ENCODE measurements at regions not wholly inside any gene's neighbourhood (a gene's known extent, or its start where the extent isn't known, plus 50 kb on each side); places are given as distances from the start of the nearest gene placed in this dataset.
"Not testable (repeated sequence)": the region's sequence is repeated elsewhere in the genome, so short reads cannot be mapped to it uniquely, and the experiment has no call there.

GRCh38 chr18:4789506-4789905 lies 334.4 kb upstream of the DLGAP1 start:
- no peak overlapping the region for H3K27ac ChIP-seq
- in situ Hi-C loops (cut with MboI; ENCODE audit: low pct_unique_long_range_greater_than_20kb in 2 of 9, low sequenced_read_pairs in 9 of 9, unreplicated experiment in 9 of 9): loop anchor here in 1 of 9 experiments (25.0 kb wide), 1 partner anchor 98 kb away; no protein-coding TSS in a partner anchor
- H3K4me1 ChIP-seq (replicated peaks in 1 of 2): no peaks in the 10 kb centered on the region
- no peak for ATAC-seq (replicated peaks in 6 of 8)
- WGBS, 10 experiments: 0% methylated on average over 1 of the region's 1 CpG; no CpG with 5 or more reads in 9 of the 10 experiments
- no peak overlapping the region for H3K4me3 ChIP-seq

- in situ Hi-C loops (cut with MboI; ENCODE audit: low pct_unique_long_range_greater_than_20kb in 2 of 9, low sequenced_read_pairs in 9 of 9, unreplicated experiment in 9 of 9): loop anchor here in 1 of 9 experiments (25.0 kb wide), 1 partner anchor 105 kb away; no protein-coding TSS in a partner anchor
- WGBS, 10 experiments: 0 to 90% (median 43%) methylated on average over 1 of the region's 1 CpG; no CpG with 5 or more reads in 6 of the 10 experiments
- Histone ChIP-seq H3K4me1 (replicated peaks in 1 of 2) (no peaks in the 10 kb centered on the region), H3K27ac (no peak overlapping the region), H3K4me3 (no peak overlapping the region)
- no peak for ATAC-seq (replicated peaks in 6 of 8)
Observed at GRCh38 chr18:4781873-4782272, 326.8 kb upstream of the DLGAP1 start.

GRCh38 chr18:4765401-4765800 lies 310.3 kb upstream of the DLGAP1 start:
- no peak for ATAC-seq (replicated peaks in 6 of 8)
- no peak overlapping the region for H3K27ac ChIP-seq
- 0 to 100% (median 74%) methylated on average over 1 to 3 of the region's 3 CpGs; no CpG with 5 or more reads in 2 of the 10 experiments for WGBS, 10 experiments
- in situ Hi-C loops (cut with MboI; ENCODE audit: low pct_unique_long_range_greater_than_20kb in 2 of 9, low sequenced_read_pairs in 9 of 9, unreplicated experiment in 9 of 9): no loop called here
- no peaks in the 10 kb centered on the region for H3K4me1 ChIP-seq (replicated peaks in 1 of 2)
- H3K4me3 ChIP-seq: no peak overlapping the region

GRCh38 chr18:4762330-4762729 lies 307.2 kb upstream of the DLGAP1 start:
- H3K27ac ChIP-seq: no peak overlapping the region
- in situ Hi-C loops (cut with MboI; ENCODE audit: low pct_unique_long_range_greater_than_20kb in 2 of 9, low sequenced_read_pairs in 9 of 9, unreplicated experiment in 9 of 9): no loop called here
- WGBS, 10 experiments: 0 to 78% (median 62%) methylated on average over 1 to 3 of the region's 3 CpGs; no CpG with 5 or more reads in 1 of the 10 experiments
- H3K4me1 ChIP-seq (replicated peaks in 1 of 2): no peaks in the 10 kb centered on the region
- H3K4me3 ChIP-seq: no peak overlapping the region
- ATAC-seq (replicated peaks in 6 of 8): peak in 1 of 8 experiments; percentile 68

- in situ Hi-C loops (cut with MboI; ENCODE audit: low pct_unique_long_range_greater_than_20kb in 2 of 9, low sequenced_read_pairs in 9 of 9, unreplicated experiment in 9 of 9): no loop called here
- 14 to 89% (median 80%) methylated on average over 1 to 3 of the region's 4 CpGs; no CpG with 5 or more reads in 5 of the 10 experiments for WGBS, 10 experiments
- no peak for ATAC-seq (replicated peaks in 6 of 8)
- H3K27ac ChIP-seq: no peak overlapping the region
- H3K4me3 ChIP-seq: no peak overlapping the region
- no peaks in the 10 kb centered on the region for H3K4me1 ChIP-seq (replicated peaks in 1 of 2)
Observed at GRCh38 chr18:4758980-4759379, 303.9 kb upstream of the DLGAP1 start.

- Histone ChIP-seq H3K4me3 (no peak overlapping the region), H3K27ac (no peak overlapping the region), H3K4me1 (replicated peaks in 1 of 2) (no peaks in the 10 kb centered on the region)
- WGBS, 10 experiments: 0 to 100% (median 60%) methylated on average over 1 to 4 of the region's 4 CpGs; no CpG with 5 or more reads in 1 of the 10 experiments
- no peak for ATAC-seq (replicated peaks in 6 of 8)
- in situ Hi-C loops (cut with MboI; ENCODE audit: low pct_unique_long_range_greater_than_20kb in 2 of 9, low sequenced_read_pairs in 9 of 9, unreplicated experiment in 9 of 9): no loop called here
Observed at GRCh38 chr18:4755848-4756247, 300.7 kb upstream of the DLGAP1 start.

- ATAC-seq (replicated peaks in 6 of 8); H3K4me3 ChIP-seq; in situ Hi-C loops (cut with MboI; ENCODE audit: low pct_unique_long_range_greater_than_20kb in 2 of 9, low sequenced_read_pairs in 9 of 9, unreplicated experiment in 9 of 9); H3K27ac ChIP-seq; H3K4me1 ChIP-seq (replicated peaks in 1 of 2): not testable (repeated sequence)
- 0 to 100% (median 40%) methylated on average over 2 to 6 of the region's 6 CpGs; no CpG with 5 or more reads in 2 of the 10 experiments for WGBS, 10 experiments
Observed at GRCh38 chr18:4753151-4753550, 298.0 kb upstream of the DLGAP1 start.

GRCh38 chr18:4751523-4751922 lies 296.4 kb upstream of the DLGAP1 start:
- WGBS, 10 experiments: 0 to 100% (median 77%) methylated on average over 1 to 3 of the region's 3 CpGs
- no peak for ATAC-seq (replicated peaks in 6 of 8)
- no peaks in the 10 kb centered on the region for H3K4me1 ChIP-seq (replicated peaks in 1 of 2)
- no peak overlapping the region for H3K27ac ChIP-seq
- H3K4me3 ChIP-seq: no peak overlapping the region
- in situ Hi-C loops (cut with MboI; ENCODE audit: low pct_unique_long_range_greater_than_20kb in 2 of 9, low sequenced_read_pairs in 9 of 9, unreplicated experiment in 9 of 9): no loop called here

GRCh38 chr18:4750393-4751346 lies 295.6 kb upstream of the DLGAP1 start:
- H3K4me1 ChIP-seq (replicated peaks in 1 of 2): no peaks in the 10 kb centered on the region
- WGBS, 10 experiments: 0 to 93% (median 77%) methylated on average over 2 to 8 of the region's 8 CpGs; no CpG with 5 or more reads in 1 of the 10 experiments
- no peak for ATAC-seq (replicated peaks in 6 of 8)
- H3K27ac ChIP-seq: no peak overlapping the region
- H3K4me3 ChIP-seq: no peak overlapping the region
- in situ Hi-C loops (cut with MboI; ENCODE audit: low pct_unique_long_range_greater_than_20kb in 2 of 9, low sequenced_read_pairs in 9 of 9, unreplicated experiment in 9 of 9): no loop called here

- WGBS, 10 experiments: 50 to 100% (median 80%) methylated on average over 1 to 5 of the region's 5 CpGs; no CpG with 5 or more reads in 3 of the 10 experiments
- Histone ChIP-seq H3K4me1 (replicated peaks in 1 of 2) (no peaks in the 10 kb centered on the region), H3K27ac (no peak overlapping the region), H3K4me3 (no peak overlapping the region)
- no peak for ATAC-seq (replicated peaks in 6 of 8)
- in situ Hi-C loops (cut with MboI; ENCODE audit: low pct_unique_long_range_greater_than_20kb in 2 of 9, low sequenced_read_pairs in 9 of 9, unreplicated experiment in 9 of 9): no loop called here
Observed at GRCh38 chr18:4748975-4749374, 293.9 kb upstream of the DLGAP1 start.

GRCh38 chr18:4734903-4735302 lies 279.8 kb upstream of the DLGAP1 start:
- in situ Hi-C loops (cut with MboI; ENCODE audit: low pct_unique_long_range_greater_than_20kb in 2 of 9, low sequenced_read_pairs in 9 of 9, unreplicated experiment in 9 of 9): loop anchor here in 1 of 9 experiments (10.0 kb wide), 1 partner anchor 60 kb away; no protein-coding TSS in a partner anchor
- WGBS, 10 experiments: 17 to 100% (median 88%) methylated on average over 1 of the region's 1 CpG; no CpG with 5 or more reads in 5 of the 10 experiments
- Histone ChIP-seq H3K4me3 (no peak overlapping the region), H3K27ac (no peak overlapping the region), H3K4me1 (replicated peaks in 1 of 2) (no peaks in the 10 kb centered on the region)
- ATAC-seq (replicated peaks in 6 of 8): no peak

- no peak for ATAC-seq (replicated peaks in 6 of 8)
- 0 to 100% (median 31%) methylated on average over 1 to 2 of the region's 2 CpGs; no CpG with 5 or more reads in 5 of the 10 experiments for WGBS, 10 experiments
- Histone ChIP-seq H3K4me1 (replicated peaks in 1 of 2) (no peaks in the 10 kb centered on the region), H3K4me3 (no peak overlapping the region), H3K27ac (no peak overlapping the region)
- in situ Hi-C loops (cut with MboI; ENCODE audit: low pct_unique_long_range_greater_than_20kb in 2 of 9, low sequenced_read_pairs in 9 of 9, unreplicated experiment in 9 of 9): loop anchor here in 1 of 9 experiments (10.0 kb wide), 1 partner anchor 61 kb away; no protein-coding TSS in a partner anchor
Observed at GRCh38 chr18:4734021-4734420, 278.9 kb upstream of the DLGAP1 start.

- in situ Hi-C loops (cut with MboI; ENCODE audit: low pct_unique_long_range_greater_than_20kb in 2 of 9, low sequenced_read_pairs in 9 of 9, unreplicated experiment in 9 of 9): no loop called here
- H3K27ac ChIP-seq: no peak overlapping the region
- H3K4me3 ChIP-seq: no peak overlapping the region
- peaks cover 9 to 12% of the 10 kb centered on the region in 2 donors for H3K4me1 ChIP-seq (replicated peaks in 1 of 2)
- peak in 2 of 8 experiments; percentile 37 to 64 for ATAC-seq (replicated peaks in 6 of 8)
- WGBS, 10 experiments: 16 to 100% (median 77%) methylated on average over 1 to 3 of the region's 3 CpGs; no CpG with 5 or more reads in 1 of the 10 experiments
Observed at GRCh38 chr18:4721545-4721944, 266.4 kb upstream of the DLGAP1 start.

All from motor neuron (in vitro differentiated cells).